GM18861 (cell line): ENCODE measurements at regions not wholly inside any gene's neighbourhood (a gene's known extent, or its start where the extent isn't known, plus 50 kb on each side); places are given as distances from the start of the nearest gene placed in this dataset.
"Not testable (repeated sequence)": the region's sequence is repeated elsewhere in the genome, so short reads cannot be mapped to it uniquely, and the experiment has no call there.

Source experiments
- ATAC-seq: cut with Tn5 transposase; IDR thresholded peaks from one replicate; pipeline ENCODE4 v1.9.1; 2021; ENCODE audit not compliant: unreplicated experiment

GRCh38 chr5:13115476-13115875, 829.0 kb downstream of the DNAH5 start:
- ATAC-seq = no peak

GRCh38 chr5:13108265-13108664, 836.2 kb downstream of the DNAH5 start:
- no peak for ATAC-seq

- ATAC-seq = no peak
These were observed 837.0 kb downstream of the DNAH5 start for GRCh38 chr5:13107537-13107936.

- ATAC-seq = no peak
These were observed 863.4 kb downstream of the DNAH5 start for GRCh38 chr5:13081116-13081515.

GRCh38 chr5:13072936-13073335, 871.6 kb downstream of the DNAH5 start:
- ATAC-seq = not testable (repeated sequence)

GRCh38 chr5:13063088-13063487, 881.4 kb downstream of the DNAH5 start:
- no peak for ATAC-seq

GRCh38 chr5:13045897-13046551, 898.5 kb downstream of the DNAH5 start:
- no peak for ATAC-seq

- no peak for ATAC-seq
These were observed 910.4 kb downstream of the DNAH5 start for GRCh38 chr5:13034061-13034460.

GRCh38 chr5:13029211-13029610, 915.3 kb downstream of the DNAH5 start:
- ATAC-seq = no peak

- ATAC-seq = no peak
These were observed 916.6 kb downstream of the DNAH5 start for GRCh38 chr5:13027874-13028273.

GRCh38 chr5:13019729-13020128, 924.8 kb downstream of the DNAH5 start:
- no peak for ATAC-seq

- ATAC-seq = no peak
These were observed 941.0 kb downstream of the DNAH5 start for GRCh38 chr5:13003457-13003856.

GRCh38 chr5:12999667-13000066, 944.8 kb downstream of the DNAH5 start:
- no peak for ATAC-seq

GRCh38 chr5:12985142-12985541, 959.3 kb downstream of the DNAH5 start:
- no peak for ATAC-seq

GRCh38 chr5:12974856-12975255, 969.6 kb downstream of the DNAH5 start:
- ATAC-seq = no peak

- no peak for ATAC-seq
These were observed 978.7 kb downstream of the DNAH5 start for GRCh38 chr5:12965804-12966203.

GRCh38 chr5:12959713-12960112, 984.8 kb downstream of the DNAH5 start:
- ATAC-seq = no peak

GRCh38 chr5:12952409-12952808, 992.1 kb downstream of the DNAH5 start:
- ATAC-seq = no peak

GRCh38 chr5:12951846-12952245, 992.6 kb downstream of the DNAH5 start:
- no peak for ATAC-seq

- ATAC-seq = no peak
These were observed 997.1 kb downstream of the DNAH5 start for GRCh38 chr5:12947379-12947778.

GRCh38 chr5:12945477-12945876, 999.0 kb downstream of the DNAH5 start:
- not testable (repeated sequence) for ATAC-seq

GRCh38 chr5:12936221-12936620, 1008.3 kb downstream of the DNAH5 start:
- ATAC-seq = no peak

GRCh38 chr5:12934722-12935121, 1009.8 kb downstream of the DNAH5 start:
- ATAC-seq = no peak
